Kidney tubule cell (primary cell): ENCODE measurements at regions not wholly inside any gene's neighbourhood (a gene's known extent, or its start where the extent isn't known, plus 50 kb on each side); places are given as distances from the start of the nearest gene placed in this dataset.

Source experiments
- DNase-seq: peaks from one replicate; pipeline ENCODE4 v3.0.0-alpha.2; 2018; ENCODE audit warnings: low spot score

- DNase-seq = no peak
Measured at GRCh38 chr13:84567848-84568247, 685.6 kb upstream of the SLITRK1 start.

GRCh38 chr13:84566780-84567179, 684.5 kb upstream of the SLITRK1 start:
- peak; percentile 9 for DNase-seq

- DNase-seq = no peak
Measured at GRCh38 chr13:84563611-84564010, 681.3 kb upstream of the SLITRK1 start.

DNA sequence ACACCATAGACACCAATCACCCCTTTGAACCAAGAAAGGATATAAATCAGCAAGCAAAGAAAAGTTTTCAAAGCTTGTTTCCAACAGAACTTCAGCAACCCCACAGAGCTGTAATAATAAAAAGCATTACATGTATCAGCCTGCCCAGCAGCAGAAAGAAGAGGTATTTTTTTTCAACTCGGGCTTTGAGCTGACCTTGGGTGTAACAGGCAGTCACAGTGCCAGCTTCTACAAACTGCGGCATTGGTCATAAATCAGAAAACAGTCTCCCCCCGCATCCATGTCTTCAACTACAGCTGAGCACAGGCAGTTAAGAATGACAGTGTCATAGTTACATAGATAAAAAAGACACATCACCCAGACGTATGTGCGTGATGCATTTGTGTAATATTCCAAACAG, 671.0 kb upstream of the SLITRK1 start:
- DNase-seq = no peak

DNA sequence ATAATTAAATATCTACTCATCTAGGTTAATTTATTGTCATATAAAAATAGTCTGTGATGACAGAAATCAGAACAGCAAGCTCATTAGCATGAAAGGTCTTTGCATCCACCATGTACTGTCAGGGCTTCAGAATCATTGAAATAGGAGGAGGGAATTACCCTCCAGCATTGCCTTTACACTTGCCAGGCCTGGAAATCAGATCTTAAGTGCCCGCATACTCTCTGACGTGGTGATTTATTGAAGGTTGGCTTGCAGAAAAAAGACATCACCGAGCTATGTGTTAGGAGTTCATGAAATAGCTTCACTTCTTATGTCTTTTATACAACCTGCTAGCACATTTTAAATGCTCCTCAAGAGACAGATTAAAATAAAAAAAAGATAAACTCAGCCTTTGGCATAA, 661.7 kb upstream of the SLITRK1 start:
- no peak for DNase-seq

- DNase-seq = no peak
Measured at GRCh38 chr13:84542348-84542747, 660.1 kb upstream of the SLITRK1 start.

DNA sequence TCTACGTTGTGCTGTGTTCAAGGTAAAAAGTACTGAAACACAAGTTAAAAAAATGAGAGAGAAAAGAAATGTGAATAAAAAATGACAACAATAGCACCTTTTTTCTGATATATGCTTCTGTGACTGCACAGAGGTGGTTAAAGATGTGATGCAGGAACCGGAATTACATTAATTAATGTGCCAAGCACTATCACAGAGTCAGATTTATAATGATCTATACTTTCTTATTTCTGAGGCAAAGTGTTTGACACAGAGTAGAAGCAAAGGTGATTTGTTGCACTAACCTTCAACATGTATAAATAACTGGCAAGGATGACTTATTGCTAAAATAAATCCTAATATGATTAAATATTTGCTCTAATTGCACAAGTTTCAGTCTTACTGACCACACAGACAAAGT, 654.6 kb upstream of the SLITRK1 start:
- no peak for DNase-seq

GRCh38 chr13:84528408-84529070, 646.3 kb upstream of the SLITRK1 start:
- DNase-seq = no peak

DNA sequence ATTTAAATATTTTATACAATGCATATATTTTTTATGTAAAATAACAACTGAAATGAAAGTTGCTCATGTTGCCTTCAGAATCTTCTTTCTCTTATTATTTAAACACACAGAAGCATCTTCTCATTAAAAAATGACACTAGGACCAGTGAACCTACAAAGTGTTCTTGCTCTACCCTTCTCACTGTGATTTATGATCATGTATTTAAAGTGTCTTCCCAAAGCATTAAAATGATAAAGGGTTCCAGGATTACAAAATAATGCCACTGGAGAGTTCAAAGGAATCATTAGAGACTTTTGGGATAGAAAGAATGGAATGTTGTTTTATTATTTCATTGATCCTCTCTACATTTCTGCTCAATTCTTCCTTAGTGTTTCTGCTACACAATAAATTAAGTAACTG, 643.6 kb upstream of the SLITRK1 start:
- no peak for DNase-seq

- no peak for DNase-seq
Measured at GRCh38 chr13:84524586-84524985, 642.3 kb upstream of the SLITRK1 start.

GRCh38 chr13:84500016-84500415, 617.7 kb upstream of the SLITRK1 start:
- DNase-seq = no peak

DNA sequence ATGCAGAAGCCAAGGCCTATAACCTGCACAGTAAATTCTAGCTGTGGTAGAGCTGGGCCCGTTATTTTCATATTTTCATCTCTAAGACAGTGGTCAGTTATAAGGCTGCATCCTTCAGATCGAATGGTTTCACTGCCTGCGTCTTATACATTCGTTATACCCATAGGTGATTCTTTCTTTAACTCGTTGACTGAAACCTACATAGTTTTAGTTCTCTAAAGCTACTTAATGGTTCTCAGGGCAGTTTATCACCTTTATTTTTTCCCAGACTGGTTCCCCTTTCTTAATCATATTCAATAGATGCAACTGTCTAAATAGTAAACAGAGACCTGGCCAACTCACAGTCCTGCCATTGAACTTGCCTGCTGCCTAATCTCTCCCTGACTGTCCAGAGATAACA, 615.3 kb upstream of the SLITRK1 start:
- DNase-seq = no peak

DNA sequence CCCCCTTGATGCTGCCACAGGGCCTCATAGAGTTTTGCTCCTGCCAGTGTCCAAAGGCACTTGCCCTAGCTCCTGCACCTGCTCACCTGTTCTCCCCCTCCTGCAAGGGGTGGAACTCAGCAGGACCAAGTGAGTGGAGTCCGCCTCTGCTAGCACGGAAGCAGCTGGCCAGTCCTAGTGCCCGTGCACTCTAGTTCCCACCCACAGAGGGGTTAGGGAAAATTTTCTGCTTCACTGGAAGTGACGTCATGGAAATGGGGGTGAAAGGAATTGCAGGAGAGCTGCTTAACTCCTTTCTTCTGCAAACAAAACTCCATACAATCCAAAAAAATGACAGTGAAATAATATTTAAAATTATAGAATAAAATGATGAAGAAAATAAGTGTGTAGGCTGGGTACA, 609.7 kb upstream of the SLITRK1 start:
- no peak for DNase-seq

- DNase-seq = no peak
Measured at GRCh38 chr13:84487752-84488151, 605.5 kb upstream of the SLITRK1 start.

DNA sequence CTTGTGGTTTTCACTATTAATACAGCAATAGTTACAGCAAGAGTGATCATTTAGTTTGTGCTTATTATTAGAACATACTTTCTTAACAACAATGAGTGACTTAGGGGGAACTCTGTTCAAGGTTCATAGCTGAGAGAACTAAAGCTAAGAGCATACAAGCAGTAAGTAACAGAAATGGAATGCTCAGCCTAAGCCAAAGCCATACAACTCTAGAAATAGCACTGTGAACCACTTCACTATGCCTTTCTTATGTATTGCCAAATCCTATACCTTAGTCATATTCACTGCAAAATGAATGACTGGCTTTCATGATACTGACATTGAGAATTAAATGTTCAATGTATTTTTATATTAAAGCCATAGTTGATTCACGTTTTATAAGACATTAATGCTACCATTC, 599.7 kb upstream of the SLITRK1 start:
- no peak for DNase-seq

DNA sequence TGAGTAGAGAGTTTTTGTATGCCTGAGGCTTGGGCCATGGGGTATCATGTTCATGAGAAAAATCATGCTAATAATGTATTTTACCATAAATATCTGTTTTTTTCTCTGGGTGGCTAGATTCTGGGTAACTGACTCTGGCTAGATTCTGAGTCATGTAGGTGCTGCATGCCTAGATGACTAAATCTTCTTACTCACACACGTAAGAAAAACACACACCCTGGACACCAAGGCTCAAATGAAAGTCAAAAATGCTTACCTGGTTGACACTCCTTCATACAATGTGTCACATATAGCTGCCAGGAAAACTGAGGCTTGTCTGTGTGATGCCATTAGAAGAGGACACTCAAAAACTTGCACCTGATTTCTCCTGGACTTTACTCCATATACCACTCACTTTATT, 597.4 kb upstream of the SLITRK1 start:
- DNase-seq = peak; percentile 61

DNA sequence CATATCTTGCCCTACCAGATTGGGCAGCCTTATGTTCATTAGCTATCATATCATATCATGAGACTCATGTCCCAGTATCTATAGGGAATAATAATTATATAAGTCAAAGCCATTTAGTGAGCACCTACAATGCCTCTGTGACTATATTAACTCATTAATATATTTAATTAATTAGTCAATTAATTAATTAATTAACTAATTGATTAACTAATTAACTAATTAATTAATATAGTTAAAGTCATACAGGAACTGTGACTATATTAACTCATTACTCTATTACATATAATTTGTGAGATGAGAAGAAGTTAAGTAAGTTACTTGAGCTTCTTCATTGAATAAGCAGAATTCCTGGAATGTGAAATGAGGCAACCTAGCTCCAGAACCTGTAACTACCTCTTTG, 588.3 kb upstream of the SLITRK1 start:
- no peak for DNase-seq

- no peak for DNase-seq
Measured at GRCh38 chr13:84466461-84466860, 584.2 kb upstream of the SLITRK1 start.

DNA sequence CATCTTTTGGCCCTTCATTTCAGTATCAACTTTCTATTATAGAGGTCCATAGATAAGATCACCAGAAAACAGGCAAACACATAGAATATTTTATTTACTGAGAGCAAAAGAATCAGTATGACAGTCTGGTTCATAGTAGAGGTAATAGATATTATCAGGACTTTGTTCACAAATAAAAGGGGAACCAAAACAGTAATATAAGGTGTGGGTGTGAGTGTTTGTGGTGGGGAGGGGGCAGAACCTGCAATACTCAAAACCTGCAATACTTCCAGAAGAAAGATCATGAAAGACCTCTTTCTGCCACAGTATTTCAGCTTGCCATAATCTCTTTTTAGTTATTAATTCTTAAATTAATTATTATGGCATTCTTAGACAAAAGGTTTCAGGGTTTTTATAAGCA, 578.7 kb upstream of the SLITRK1 start:
- no peak for DNase-seq

- DNase-seq = no peak
Measured at GRCh38 chr13:84455143-84455905, 573.0 kb upstream of the SLITRK1 start.

GRCh38 chr13:84447640-84447978, 565.3 kb upstream of the SLITRK1 start:
- DNase-seq = no peak

GRCh38 chr13:84446972-84447639, 564.8 kb upstream of the SLITRK1 start:
- DNase-seq = no peak

- DNase-seq = no peak
Measured at GRCh38 chr13:84445776-84446175, 563.5 kb upstream of the SLITRK1 start.
